Activated T-cell treated with anti-CD3 and anti-CD28 coated beads, Interleukin-2, amount 50 U/mL, for 48 hours (primary cell): ENCODE measurements at regions not wholly inside any gene's neighbourhood (a gene's known extent, or its start where the extent isn't known, plus 50 kb on each side); places are given as distances from the start of the nearest gene placed in this dataset.

Experiments used
- DNase-seq, 2 experiments: peaks; one replicate each; pipeline ENCODE4 v3.0.0-alpha.2; 2020

DNA sequence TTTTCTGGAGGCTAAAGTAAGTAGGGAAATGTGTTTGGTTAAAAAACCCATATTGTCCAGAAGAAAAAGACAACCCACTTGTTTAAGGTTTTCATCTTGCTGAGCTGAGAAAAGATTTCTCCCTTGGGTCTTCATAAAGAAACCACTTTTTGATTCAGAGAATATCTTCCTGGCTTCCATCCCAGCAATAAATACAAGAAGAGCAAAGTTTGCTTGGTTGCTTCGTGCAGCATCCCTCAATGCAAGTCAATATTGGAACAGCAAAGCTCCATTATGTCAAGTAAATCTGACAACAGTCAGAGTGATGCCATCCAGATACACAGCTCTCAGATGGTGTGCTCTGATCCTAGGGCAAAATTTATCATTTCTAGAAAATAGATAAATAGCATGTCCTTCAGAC is 118.9 kb upstream of the PIRT start:
- DNase-seq, result no peak

- no peak for DNase-seq
Measured at GRCh38 chr17:10944819-10945218, 106.9 kb upstream of the PIRT start.

- DNase-seq, result no peak
Measured at GRCh38 chr17:10936931-10937330, 99.0 kb upstream of the PIRT start.

DNA sequence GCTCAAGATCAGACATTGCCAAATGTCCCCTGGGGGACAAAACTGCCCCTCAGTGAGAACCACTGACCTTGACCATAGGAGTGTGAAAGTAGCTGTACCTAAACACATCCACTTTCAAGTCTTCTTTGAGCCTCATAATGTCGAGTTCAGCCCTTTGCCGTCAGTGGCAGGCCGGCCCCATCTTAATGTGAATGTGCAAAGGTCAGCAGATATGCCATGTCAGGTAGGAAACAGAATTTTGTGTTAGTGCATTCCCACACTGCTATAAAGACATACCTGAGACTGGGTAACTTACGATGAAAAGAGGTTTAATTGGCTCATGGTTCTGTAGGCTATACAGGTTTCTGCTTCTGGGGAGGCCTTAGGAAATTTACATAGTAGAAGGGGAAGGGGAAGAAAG is 95.1 kb upstream of the PIRT start:
- no peak for DNase-seq

DNA sequence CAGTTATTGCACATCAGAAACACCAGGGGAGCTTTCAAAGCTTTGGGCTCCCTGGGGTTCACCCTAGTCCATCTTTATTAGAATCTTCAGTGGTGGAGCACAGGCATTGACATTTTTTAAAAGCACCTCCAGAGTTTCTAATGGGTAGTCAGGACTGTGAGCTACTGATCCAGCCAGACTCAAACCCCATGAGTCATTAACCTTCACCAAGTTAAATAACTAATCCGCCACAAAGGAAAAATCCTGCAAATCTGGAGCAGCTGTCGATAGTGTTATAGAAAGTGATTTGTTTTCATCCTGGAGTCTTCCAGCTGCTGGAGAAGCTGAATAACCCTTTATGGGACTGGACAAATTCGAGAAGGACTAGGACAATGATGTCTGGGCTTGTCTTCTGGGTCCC is 93.2 kb upstream of the PIRT start:
- DNase-seq, result no peak

DNA sequence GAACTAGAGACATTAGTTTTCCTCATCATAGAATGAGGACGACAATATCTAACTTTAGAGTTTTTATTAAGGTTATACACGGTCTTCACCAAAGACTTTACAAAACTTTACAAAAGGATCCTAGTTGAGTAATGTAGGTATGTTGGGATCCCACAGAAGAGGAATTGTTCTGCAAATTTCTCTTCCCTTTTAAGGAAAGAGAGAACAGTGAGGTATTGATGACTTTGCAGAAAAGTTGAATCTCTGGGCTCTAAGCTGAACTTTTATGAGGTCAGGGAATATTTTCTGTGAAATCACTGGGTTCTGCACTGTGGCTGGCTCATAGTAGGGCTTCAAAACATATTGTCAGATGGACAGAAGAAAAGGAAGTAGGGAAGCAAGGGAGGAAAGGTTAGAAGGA is 89.8 kb upstream of the PIRT start:
- DNase-seq, result no peak

DNA sequence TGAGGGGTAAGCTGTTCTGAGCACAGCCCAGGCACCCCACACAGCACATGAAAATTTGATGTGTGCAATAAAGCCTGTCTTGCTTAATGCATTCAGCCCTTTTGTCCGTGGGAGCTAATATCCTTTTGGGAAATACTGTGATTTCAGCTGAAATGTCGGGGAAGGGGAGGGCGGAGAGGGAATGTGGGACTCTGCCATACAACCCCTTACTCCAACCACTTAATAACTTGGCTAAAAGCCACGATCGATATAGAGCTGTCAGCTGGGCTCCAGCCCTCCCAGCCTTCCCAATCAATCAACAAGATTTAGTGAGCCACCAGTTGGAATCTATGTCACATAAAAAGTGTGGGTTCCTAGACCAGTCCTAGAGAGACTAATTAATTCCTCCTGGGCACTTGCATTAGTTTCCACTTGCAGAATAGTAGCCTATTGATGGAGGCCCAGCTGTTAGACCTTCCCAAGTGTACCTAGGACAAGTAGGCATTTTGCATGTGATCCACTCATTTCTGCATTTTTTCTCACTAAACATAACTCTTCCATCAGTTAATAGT is 82.7 kb upstream of the PIRT start:
- DNase-seq, result no peak

DNA sequence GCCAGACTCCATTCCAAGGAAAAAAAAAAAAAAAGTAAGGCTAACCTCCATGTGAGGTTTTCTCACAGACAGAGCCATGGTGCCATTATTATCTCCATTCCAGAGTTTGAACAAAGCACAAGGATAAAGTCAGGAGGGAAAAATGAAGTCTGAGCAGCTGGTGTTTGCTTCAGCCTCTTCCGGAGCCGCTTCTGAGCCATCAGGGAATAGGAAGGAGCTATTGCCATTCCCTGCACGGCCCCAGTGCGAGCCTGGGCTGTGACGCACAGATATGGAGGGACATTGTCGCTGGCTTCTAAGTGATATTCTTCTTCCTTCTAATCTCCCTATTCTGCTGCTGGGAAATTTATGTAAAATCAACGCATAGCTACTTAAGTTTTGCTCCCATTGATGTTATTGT is 69.5 kb upstream of the PIRT start:
- DNase-seq, result no peak

DNA sequence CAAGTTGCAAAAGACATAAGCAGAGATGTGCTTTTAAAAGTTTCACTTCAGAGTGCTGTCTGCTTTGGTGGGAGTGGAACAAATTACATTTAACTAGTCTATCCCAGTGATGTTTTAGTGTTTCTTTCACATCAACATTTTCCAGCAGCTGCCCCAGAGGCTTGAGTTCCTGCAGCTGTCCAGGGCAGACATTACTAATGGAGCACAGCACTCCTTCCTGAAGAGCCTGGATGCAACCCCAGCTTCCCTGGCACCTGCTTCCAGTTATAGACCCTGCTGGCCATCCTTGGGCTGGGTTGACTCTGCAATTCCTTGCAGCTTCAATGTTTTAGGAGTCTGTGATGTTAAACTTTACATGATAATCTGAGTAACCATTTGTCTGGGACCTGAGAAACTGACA is 61.4 kb upstream of the PIRT start:
- no peak for DNase-seq

DNA sequence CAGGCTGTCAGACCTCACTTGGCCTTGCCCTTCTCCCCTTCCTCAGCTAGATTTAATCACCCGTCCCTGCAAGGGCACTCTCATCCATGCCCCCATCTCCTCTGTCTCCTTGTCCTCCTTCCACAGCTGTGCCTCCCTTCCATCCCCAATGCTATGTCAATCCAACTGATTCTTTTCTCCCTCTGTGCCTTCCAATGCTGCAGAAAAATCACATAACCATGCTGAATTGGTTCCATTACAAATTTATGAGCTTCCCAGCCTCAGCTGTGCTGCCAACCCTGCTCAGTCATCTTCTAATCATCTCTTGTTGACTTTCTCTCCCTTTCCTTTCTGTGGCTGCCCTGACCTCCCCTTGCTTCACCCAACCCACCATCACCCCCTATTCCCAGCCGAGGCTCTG is 56.3 kb upstream of the PIRT start:
- DNase-seq, result no peak

- no peak for DNase-seq
Measured at GRCh38 chr17:10888858-10889257, 51.0 kb upstream of the PIRT start.
